HepG2 (cell line): ENCODE measurements at regions not wholly inside any gene's neighbourhood (a gene's known extent, or its start where the extent isn't known, plus 50 kb on each side); places are given as distances from the start of the nearest gene placed in this dataset.

Source experiments
- ATAC-seq: fragments of 200-7000 bp; cut with Tn5 transposase; 3 replicates; pipeline ENCODE4 v1.9.1; 2020; ENCODE audit warnings: mild to moderate bottlenecking, moderate library complexity
- BruUV-seq: library from RNA; stranded (reverse); fragments of 400-500 nt; replicated peaks from 2 replicates; lab custom pipeline; 2021; lab: Mats Ljungman, UMichigan
- CTCF ChIA-PET: fragments of 300-600 bp; formaldehyde crosslinking; extraction: SDS; loops from one replicate; lab custom pipeline; 2021; ENCODE audit warnings: low total read pairs, inconsistent platforms, low intra/inter-chr PET ratio; lab: Yijun Ruan, JAX
- POLR2A ChIA-PET: fragments of 350-600 bp; sonication (Branson Sonifier 250); formaldehyde crosslinking; loops from one replicate; lab custom pipeline; 2020; ENCODE audit warnings: antibody characterized with exemption, inconsistent platforms; lab: Yijun Ruan, JAX
- DNase-seq: peaks from one replicate; pipeline ENCODE4 v3.0.0-alpha.2; 2015; ENCODE audit warnings: low spot score
- FAIRE-seq: peaks from 3 replicates; lab custom pipeline; 2011; peaks lifted over from hg19 to GRCh38; lab: Jason Lieb, UNC
- H2AFZ ChIP-seq: one replicate; pipeline ENCODE4 v1.6.1; 2011; ENCODE audit warnings: low read length, inconsistent platforms
- H3K27ac ChIP-seq: fragments of 300-600 bp; 3 replicates; pipeline ENCODE4 v1.8.0; 2011; ENCODE audit warnings: mixed run types, mild to moderate bottlenecking, mixed read lengths, low read length, inconsistent platforms; ENCODE audit not compliant: insufficient read depth; ENCODE audit errors: extremely low read length
- H3K27me3 ChIP-seq, 2 experiments: fragments of 200-600 bp in 1 of 2; 2 replicates in 1 of 2; 3 replicates in 1 of 2; pipeline versions ENCODE4 v1.6.0 to v1.8.0; 2011; ENCODE audit warnings: low read length in 2 of 2, mild to moderate bottlenecking in 2 of 2, moderate library complexity in 2 of 2, inconsistent platforms in 1 of 2; ENCODE audit not compliant: insufficient read depth in 2 of 2, control insufficient read depth in 1 of 2
- H3K36me3 ChIP-seq, 2 experiments: fragments of 200-600 bp in 1 of 2; replicated peaks in 1 of 2; 2 replicates in 1 of 2; 3 replicates in 1 of 2; pipeline versions ENCODE4 v1.5.1 to v1.8.0; 2011; ENCODE audit warnings: low read length in 2 of 2, inconsistent platforms in 1 of 2; ENCODE audit not compliant: insufficient read depth in 2 of 2, control insufficient read depth in 1 of 2
- H3K4me1 ChIP-seq: 2 replicates; pipeline ENCODE4 v1.5.1; 2012; ENCODE audit warnings: low read length, inconsistent platforms; ENCODE audit not compliant: insufficient read depth
- H3K4me2 ChIP-seq: 2 replicates; pipeline ENCODE4 v1.6.0; 2011; ENCODE audit warnings: low read depth, low read length, inconsistent platforms
- H3K4me3 ChIP-seq, 3 experiments: fragments of 200-600 bp in 1 of 3; sonication (generic), shearing (Covaris generic) in 1 of 3; replicated peaks in 1 of 3; 2 replicates each; pipeline ENCODE4 v1.5.1; 2011 to 2016; ENCODE audit warnings: low read length in 3 of 3, inconsistent platforms in 2 of 3, low read depth in 2 of 3, mild to moderate bottlenecking in 2 of 3, control low read depth in 1 of 3, mixed read lengths in 1 of 3; ENCODE audit not compliant: insufficient read depth in 1 of 3
- H3K79me2 ChIP-seq: one replicate; pipeline ENCODE4 v1.6.1; 2011; ENCODE audit warnings: low read length, inconsistent platforms; ENCODE audit not compliant: insufficient read depth
- H3K9ac ChIP-seq: 2 replicates; pipeline ENCODE4 v1.6.0; 2011; ENCODE audit warnings: mild to moderate bottlenecking, low read depth, low read length, inconsistent platforms; ENCODE audit not compliant: insufficient read depth
- H3K9me3 ChIP-seq: 2 replicates; pipeline ENCODE4 v1.5.1; 2012; ENCODE audit warnings: mild to moderate bottlenecking, low read length
- H4K20me1 ChIP-seq: 2 replicates; pipeline ENCODE4 v1.6.0; 2011; ENCODE audit warnings: inconsistent platforms, mild to moderate bottlenecking, low read length, moderate library complexity; ENCODE audit not compliant: insufficient read depth
- ATAD3A ChIP-seq: sonication (generic); formaldehyde crosslinking; IDR thresholded peaks from 2 replicates; pipeline ENCODE4 v1.4.0; 2020; ENCODE audit warnings: missing genetic modification reagents
- ESRRA ChIP-seq: sonication (generic); formaldehyde crosslinking; IDR thresholded peaks from 2 replicates; pipeline ENCODE4 v1.5.1; 2020; ENCODE audit warnings: mild to moderate bottlenecking, low read depth, missing genetic modification reagents
- PHB2 ChIP-seq: fragments of 450-650 bp; IDR thresholded peaks from 2 replicates; pipeline ENCODE4 v1.6.1; 2018; ENCODE audit not compliant: partially characterized antibody
- RFXAP ChIP-seq: sonication (generic); formaldehyde crosslinking; IDR thresholded peaks from 2 replicates; pipeline ENCODE4 v1.4.0; 2020; ENCODE audit warnings: missing genetic modification reagents, borderline replicate concordance
- SMARCE1 ChIP-seq: fragments of 450-650 bp; IDR thresholded peaks from 2 replicates; pipeline ENCODE4 v1.6.1; 2017; ENCODE audit warnings: borderline replicate concordance
- STAG1 ChIP-seq: sonication (generic); formaldehyde crosslinking; IDR thresholded peaks from 2 replicates; pipeline ENCODE4 v1.4.0; 2020; ENCODE audit warnings: missing genetic modification reagents
- TGIF2 ChIP-seq: IDR thresholded peaks from 2 replicates; pipeline ENCODE4 v1.6.1; 2016; ENCODE audit warnings: control low read depth, missing compliant biosample characterization
- USF2 ChIP-seq, 2 experiments: sonication (generic) in 1 of 2; formaldehyde crosslinking in 1 of 2; IDR thresholded peaks; 2 replicates each; pipeline versions ENCODE4 v1.5.1 to v1.6.1; 2011 to 2020; ENCODE audit warnings: borderline replicate concordance in 1 of 2, low read depth in 1 of 2, low read length in 1 of 2, mild to moderate bottlenecking in 1 of 2, missing genetic modification reagents in 1 of 2, moderate library complexity in 1 of 2
- ZFAT ChIP-seq: sonication (generic); formaldehyde crosslinking; conservative IDR thresholded peaks from 2 replicates; pipeline ENCODE4 v1.8.1; 2023; ENCODE audit warnings: missing genetic modification reagents, inconsistent platforms
- ZNF281 ChIP-seq: sonication (generic); formaldehyde crosslinking; IDR thresholded peaks from 2 replicates; pipeline ENCODE4 v1.4.0; 2020; ENCODE audit warnings: missing genetic modification reagents, borderline replicate concordance
- ZNF354B ChIP-seq: sonication (generic); formaldehyde crosslinking; IDR thresholded peaks from 2 replicates; pipeline ENCODE4 v1.8.0; 2022; ENCODE audit warnings: mild to moderate bottlenecking, missing genetic modification reagents
- ZNF563 ChIP-seq: sonication (generic); formaldehyde crosslinking; IDR thresholded peaks from 2 replicates; pipeline ENCODE4 v1.8.0; 2022; ENCODE audit warnings: mild to moderate bottlenecking, moderate library complexity, missing genetic modification reagents
- ZNF75D ChIP-seq: sonication (generic); formaldehyde crosslinking; IDR thresholded peaks from 2 replicates; pipeline ENCODE4 v1.8.1; 2023; ENCODE audit warnings: missing genetic modification reagents, mild to moderate bottlenecking, borderline replicate concordance
- ZNF878 ChIP-seq: sonication (generic); formaldehyde crosslinking; IDR thresholded peaks from 2 replicates; pipeline ENCODE4 v1.8.1; 2023; ENCODE audit warnings: mild to moderate bottlenecking, missing genetic modification reagents, moderate library complexity
- WGBS: methylation state at CpG from one replicate; pipeline ENCODE4 v1.1.6; 2017; ENCODE audit warnings: low lambda C conversion rate; 5-methylcytosine and 5-hydroxymethylcytosine counted together
- in situ Hi-C: cut with HindIII; loops from 2 replicates; pipeline ENCODE4 v1.10.0; 2017; ENCODE audit warnings: low pct_unique_long_range_greater_than_20kb; ENCODE audit not compliant: extremely low pct_ligation_motif_present
- intact Hi-C: fragments of 100-400 bp; cut with micrococcal nuclease; formaldehyde crosslinking; loops from one replicate; pipeline ENCODE4 v1.10.0; 2022; ENCODE audit not compliant: unreplicated experiment

GRCh38 chr6:26155061-26155930 lies 68.1 kb downstream of the HFE start (continued):
- TF ChIP-seq ZNF281 (CRISPR knock-in tag), result peak; percentile 73
- peak; percentile 62; the same call in 1 of the 2 replicates for TF ChIP-seq TGIF2 (CRISPR knock-in tag)

- H3K4me3 ChIP-seq, result peak overlapping the region; percentile 94 to 96 (median 95)
- peaks cover 40% of the 10 kb centered on the region for H3K4me1 ChIP-seq
- peak; percentile 88 for DNase-seq
- no peaks in the 10 kb centered on the region; a peak in 1 of 5 replicates for H3K27me3 ChIP-seq
- peak overlapping the region; percentile 93 for H3K9ac ChIP-seq
- in situ Hi-C loops, result loop anchor here (5.0 kb wide), 1 partner anchor 34 kb away; a partner anchor contains a TSS
- intact Hi-C loops, result loop anchor here (2.0 kb wide), 1 partner anchor 129 kb away; a partner anchor contains a TSS
- WGBS, result under 1% methylated on average over 47 of the region's 61 CpGs
- no peaks in the 10 kb centered on the region for H3K36me3 ChIP-seq
- BruUV-seq, result TSS peak; percentile 81
- POLR2A ChIA-PET, result interaction anchor here (0.7 to 7.2 kb wide), 36 partner anchors 9 to 1738 kb away, joined by 3 to 621 read pairs (median 6); partner anchors contain the start of gene HFE
- H4K20me1 ChIP-seq, result peaks cover 19% of the 10 kb centered on the region; the same call in 1 of the 2 replicates
- peak; percentile 8 for FAIRE-seq
- H3K9me3 ChIP-seq, result no peaks in the 10 kb centered on the region
- peaks cover 7% of the 10 kb centered on the region for H3K79me2 ChIP-seq
- H3K4me2 ChIP-seq, result peak overlapping the region; percentile 88
- peak overlapping the region; percentile 99 for H2AFZ ChIP-seq
- CTCF ChIA-PET, result no interaction called here
- ATAC-seq, result peak; percentile 77
- H3K27ac ChIP-seq, result peak overlapping the region; percentile 95
- TF ChIP-seq RFXAP, result peak; percentile 94
- TF ChIP-seq PHB2, result no peak
- TF ChIP-seq ATAD3A, result peak; percentile 59; the same call in 1 of the 2 replicates
- TF ChIP-seq ZNF354B (CRISPR knock-in tag), result peak; percentile 58; the same call in 1 of the 2 replicates
- peak; percentile 74 for TF ChIP-seq ZFAT (CRISPR knock-in tag)
- TF ChIP-seq USF2 (IDR thresholded peaks at IDR 0.05; ENCODE audit: low read depth, low read length), result peak; percentile 33
- TF ChIP-seq USF2 (CRISPR knock-in tag; IDR thresholded peaks at IDR 0.05; ENCODE audit: borderline replicate concordance), result peak; percentile 37; the same call in 1 of the 2 replicates
- peak; percentile 66; the same call in 1 of the 2 replicates for TF ChIP-seq ZNF75D (CRISPR knock-in tag)
- TF ChIP-seq ZNF878 (CRISPR knock-in tag), result peak; percentile 98
- TF ChIP-seq ZNF563 (CRISPR knock-in tag), result peak; percentile 92
- TF ChIP-seq ESRRA, result peak; percentile 82
- no peak for TF ChIP-seq SMARCE1
- peak; percentile 33 for TF ChIP-seq STAG1 (CRISPR knock-in tag)
These were observed 69.0 kb downstream of the HFE start for GRCh38 chr6:26156105-26156849.
